Astrocyte of the cerebellum (primary cell): ENCODE measurements at regions not wholly inside any gene's neighbourhood (a gene's known extent, or its start where the extent isn't known, plus 50 kb on each side); places are given as distances from the start of the nearest gene placed in this dataset.

Experiments used
- DNase-seq: peaks from one replicate; pipeline ENCODE4 v3.0.0-alpha.2; 2011; ENCODE audit warnings: low read depth
- H3K4me3 ChIP-seq: 2 replicates; pipeline ENCODE4 v1.5.1; 2011; ENCODE audit warnings: mild to moderate bottlenecking, low read depth, low read length, moderate library complexity
- CTCF ChIP-seq: IDR thresholded peaks from 2 replicates; pipeline ENCODE4 v1.5.1; 2012; ENCODE audit warnings: low read length, low read depth, moderate library complexity, mild to moderate bottlenecking; ENCODE audit errors: missing control alignments
- in situ Hi-C: cut with HindIII; loops from 2 replicates; pipeline ENCODE4 v1.10.0; 2017; ENCODE audit warnings: low sequenced_read_pairs

- H3K4me3 ChIP-seq, result no peak overlapping the region
- no peak for TF ChIP-seq CTCF
These were observed 486.3 kb downstream of the SOX5 start for GRCh38 chr12:23463172-23463571.

GRCh38 chr12:23464241-23464812, 485.1 kb downstream of the SOX5 start:
- in situ Hi-C loops, result no loop called here
- no peak for TF ChIP-seq CTCF
- no peak for DNase-seq
- no peak overlapping the region for H3K4me3 ChIP-seq

More at GRCh38 chr12:23463172-23463571, 486.3 kb downstream of the SOX5 start:
- in situ Hi-C loops, result no loop called here
- DNase-seq, result no peak

GRCh38 chr12:23472329-23472971, 477.0 kb downstream of the SOX5 start:
- TF ChIP-seq CTCF, result no peak
- H3K4me3 ChIP-seq, result no peak overlapping the region
- in situ Hi-C loops, result no loop called here
- no peak for DNase-seq

GRCh38 chr12:23473071-23473470, 476.4 kb downstream of the SOX5 start:
- no peak for DNase-seq
- no peak overlapping the region for H3K4me3 ChIP-seq
- no peak for TF ChIP-seq CTCF
- in situ Hi-C loops, result no loop called here

GRCh38 chr12:23474438-23474976, 475.0 kb downstream of the SOX5 start:
- no peak for TF ChIP-seq CTCF
- H3K4me3 ChIP-seq, result no peak overlapping the region
- in situ Hi-C loops, result no loop called here
- no peak for DNase-seq
